G401.6 (cell line): ENCODE measurements at regions not wholly inside any gene's neighbourhood (a gene's known extent, or its start where the extent isn't known, plus 50 kb on each side); places are given as distances from the start of the nearest gene placed in this dataset.

Source experiments
- FAIRE-seq: peaks from 2 replicates; lab custom pipeline; 2012; peaks lifted over from hg19 to GRCh38; lab: Jason Lieb, UNC

DNA sequence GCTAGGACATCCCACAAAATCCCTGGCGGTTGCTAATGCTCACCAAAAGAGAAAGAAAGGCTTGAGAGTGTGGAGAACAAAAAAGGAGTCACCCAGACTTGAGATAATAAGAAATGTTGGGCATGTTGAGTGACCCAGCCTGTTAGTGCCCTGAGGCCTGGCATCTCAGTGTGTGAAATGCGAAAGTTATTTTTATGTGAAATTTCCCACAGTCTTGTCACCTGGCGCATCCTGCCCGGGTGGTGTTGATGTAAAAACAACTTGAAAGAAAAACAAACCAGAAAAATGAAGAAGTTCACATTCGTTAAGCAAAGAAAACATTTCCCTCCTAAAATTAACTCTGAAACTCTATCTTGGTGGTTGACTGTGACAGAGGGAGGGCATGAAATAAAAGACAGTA lies 495.2 kb downstream of the MID1IP1 start:
- no peak for FAIRE-seq

DNA sequence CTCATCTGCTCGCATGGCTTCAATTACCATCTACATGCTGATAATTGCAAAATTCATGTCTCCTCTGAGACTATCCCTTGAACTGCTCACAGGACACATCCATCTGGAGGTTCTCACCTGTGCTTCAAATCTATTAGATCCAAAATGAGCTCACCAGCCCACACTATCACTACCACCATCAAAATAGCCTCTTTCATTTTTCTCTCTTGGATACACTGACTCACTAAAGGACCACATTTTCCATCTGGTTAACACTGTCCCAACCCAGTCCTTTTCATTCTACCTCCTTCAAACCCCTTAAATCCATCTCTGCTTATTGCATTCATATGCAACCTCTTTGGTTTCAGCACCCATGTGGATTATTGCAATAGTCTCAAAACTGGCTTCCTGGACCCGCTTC lies 497.6 kb downstream of the MID1IP1 start:
- no peak for FAIRE-seq

DNA sequence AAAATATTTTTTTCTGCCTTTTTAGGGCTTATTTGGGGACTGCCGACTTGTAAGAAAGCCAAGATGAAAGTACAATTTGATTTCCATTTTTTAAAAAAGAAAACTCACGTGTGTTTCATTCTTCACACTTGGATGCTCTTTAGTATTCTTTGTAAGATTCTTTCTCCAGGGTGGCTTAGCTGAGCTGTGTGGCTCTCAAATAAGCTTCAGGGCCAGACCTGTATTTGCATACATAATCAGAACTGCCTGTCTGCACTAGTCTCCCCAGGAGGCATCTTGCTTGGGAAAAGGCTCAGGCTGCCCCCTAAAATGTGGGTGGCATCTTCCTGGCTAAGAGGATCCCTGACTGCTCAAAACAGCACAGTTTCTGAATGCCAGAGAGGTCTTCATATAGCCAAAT lies 498.4 kb downstream of the MID1IP1 start:
- no peak for FAIRE-seq

DNA sequence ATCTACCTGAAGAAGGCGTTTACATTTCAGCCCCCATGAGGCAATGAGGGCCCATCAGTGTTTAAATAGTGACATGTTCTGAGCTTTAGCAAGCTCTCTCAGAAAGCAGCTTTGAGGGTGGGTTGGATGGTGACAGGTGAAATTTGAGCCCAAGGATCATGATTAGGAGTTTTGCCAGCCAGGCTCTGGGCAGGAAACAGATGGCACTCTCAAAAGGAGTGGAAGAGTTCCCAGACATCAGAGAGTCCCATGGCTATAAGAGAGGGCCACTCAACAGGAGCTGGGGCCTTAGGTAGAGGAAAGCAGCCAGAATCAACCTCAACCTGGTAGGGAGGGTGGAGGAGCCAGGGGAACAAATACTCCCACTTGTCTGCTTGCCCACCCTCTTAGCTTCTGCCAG lies 499.8 kb downstream of the MID1IP1 start:
- no peak for FAIRE-seq

DNA sequence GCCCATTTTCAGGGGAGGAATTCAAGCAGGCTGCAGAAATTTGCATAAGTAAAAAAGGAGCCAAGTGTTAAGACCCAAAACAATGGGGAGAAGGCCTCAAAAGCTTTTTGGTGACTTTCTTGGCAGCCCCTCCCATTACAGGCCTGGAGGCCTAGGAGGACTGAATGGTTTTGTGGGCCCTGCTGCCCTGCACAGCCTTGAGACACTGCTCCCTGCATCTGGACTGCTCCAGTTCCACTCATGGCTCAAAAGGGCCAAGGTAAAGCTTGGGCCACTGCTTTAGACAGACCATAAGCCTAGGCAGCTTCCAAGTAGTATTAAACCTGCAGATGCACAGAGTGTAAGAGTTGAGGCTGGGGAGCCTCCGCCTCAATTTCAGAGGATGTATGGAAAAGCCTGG lies 501.6 kb downstream of the MID1IP1 start:
- no peak for FAIRE-seq

DNA sequence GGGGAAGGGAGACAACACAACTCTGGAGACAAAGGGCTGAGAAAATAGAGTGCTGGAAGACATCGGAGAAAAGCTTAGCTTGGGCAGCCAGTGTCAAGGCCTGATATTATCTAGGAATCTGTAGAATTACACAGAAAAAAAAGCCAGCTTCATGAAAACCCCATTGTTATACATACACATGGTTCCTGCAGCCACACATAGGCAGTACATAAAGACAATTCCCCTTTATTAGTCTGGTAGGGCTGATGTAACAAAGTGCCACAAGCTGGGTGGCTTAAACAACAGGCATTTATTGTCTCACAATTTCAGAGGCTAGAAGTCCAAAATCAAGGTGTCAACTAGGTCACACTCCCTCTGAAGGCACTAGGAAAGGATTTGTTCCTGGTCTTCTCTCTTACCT lies 503.5 kb downstream of the MID1IP1 start:
- FAIRE-seq: no peak

DNA sequence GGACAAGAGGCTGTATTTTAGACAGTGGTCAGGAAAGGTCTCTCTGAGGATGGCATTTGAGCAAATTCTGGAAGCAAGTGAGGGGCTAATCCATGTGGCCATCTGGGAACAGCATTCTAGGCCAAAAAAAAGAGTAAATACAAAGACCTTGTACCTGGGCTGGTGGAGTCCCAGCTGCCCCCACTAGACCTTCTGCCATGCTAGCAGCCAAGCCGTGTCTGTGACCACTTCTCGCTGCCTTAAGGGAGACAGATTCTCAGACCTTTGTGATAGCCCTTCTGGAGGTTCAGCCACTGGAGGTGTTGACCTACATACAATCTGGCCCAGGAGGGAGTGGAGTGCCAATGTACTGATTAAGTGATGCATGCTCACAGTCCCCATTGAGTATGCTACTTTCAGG lies 506.2 kb downstream of the MID1IP1 start:
- FAIRE-seq: no peak

DNA sequence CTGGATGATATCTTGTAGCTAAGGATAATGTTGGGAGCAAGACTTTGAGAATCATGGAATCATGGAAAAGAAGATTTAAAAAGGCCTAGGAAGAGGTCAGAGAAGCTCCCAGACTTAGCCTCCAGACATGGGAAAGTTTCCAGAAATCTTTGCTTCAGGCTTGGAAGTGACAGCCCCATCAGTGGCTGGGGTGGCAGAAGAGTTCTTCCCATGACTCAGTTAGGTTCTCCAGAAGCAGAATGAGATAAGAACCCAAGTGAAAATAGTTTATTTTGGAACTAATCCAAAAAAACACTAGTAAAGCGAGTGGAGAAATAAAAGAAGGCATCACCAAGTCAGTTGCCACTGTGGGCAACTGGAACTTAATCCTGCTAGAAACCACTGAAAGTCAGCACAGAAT lies 506.9 kb downstream of the MID1IP1 start:
- no peak for FAIRE-seq

DNA sequence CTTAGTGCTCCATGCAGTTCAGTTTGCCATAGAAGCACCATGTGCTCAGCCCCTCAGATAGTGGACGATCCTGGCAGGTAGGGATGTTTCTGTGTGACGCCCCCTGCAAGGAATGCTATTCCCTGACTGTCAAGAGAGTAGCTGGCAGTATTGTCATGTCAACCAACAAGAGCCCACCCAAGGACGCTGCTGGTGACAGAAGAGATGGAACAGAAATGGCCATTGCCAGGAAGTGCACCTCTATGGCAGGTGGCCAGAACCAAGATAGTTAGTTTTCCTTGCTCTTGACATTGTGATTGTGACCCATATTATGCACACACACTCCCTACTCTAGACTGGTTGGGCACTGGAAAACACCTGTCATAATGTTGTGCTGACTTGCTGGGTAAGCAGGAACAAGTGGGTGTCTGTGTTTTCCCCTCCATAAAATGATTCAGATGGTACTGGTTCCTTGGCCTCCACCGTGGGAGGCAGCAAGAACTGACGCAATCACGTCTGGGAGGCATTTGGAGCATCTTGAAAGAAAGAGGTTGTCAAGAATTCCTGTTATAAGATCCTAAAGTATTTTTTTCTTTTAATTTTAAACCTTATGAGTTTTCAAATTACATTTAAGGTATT lies 507.9 kb downstream of the MID1IP1 start:
- no peak for FAIRE-seq

DNA sequence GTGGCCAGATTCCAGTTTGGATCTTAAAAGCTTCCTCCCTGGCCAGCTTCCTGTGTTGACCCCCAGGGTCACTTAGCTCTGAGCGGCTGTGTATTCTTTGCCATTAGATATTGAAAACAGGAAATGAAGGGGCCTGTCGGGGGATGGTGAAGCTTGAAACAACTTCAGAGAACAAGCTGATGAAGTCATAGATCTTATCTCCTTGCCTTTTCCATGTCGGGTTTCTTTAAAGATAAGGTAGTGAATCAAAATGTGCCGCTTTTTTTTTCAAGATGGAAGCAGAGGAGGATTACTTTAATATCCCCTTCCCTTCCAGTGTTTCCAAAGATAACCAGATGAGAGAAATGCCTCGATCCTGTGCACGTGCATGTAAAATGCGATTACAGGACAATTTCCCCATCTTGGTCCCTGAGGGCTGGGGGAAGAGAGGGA lies 508.5 kb downstream of the MID1IP1 start:
- FAIRE-seq: no peak

DNA sequence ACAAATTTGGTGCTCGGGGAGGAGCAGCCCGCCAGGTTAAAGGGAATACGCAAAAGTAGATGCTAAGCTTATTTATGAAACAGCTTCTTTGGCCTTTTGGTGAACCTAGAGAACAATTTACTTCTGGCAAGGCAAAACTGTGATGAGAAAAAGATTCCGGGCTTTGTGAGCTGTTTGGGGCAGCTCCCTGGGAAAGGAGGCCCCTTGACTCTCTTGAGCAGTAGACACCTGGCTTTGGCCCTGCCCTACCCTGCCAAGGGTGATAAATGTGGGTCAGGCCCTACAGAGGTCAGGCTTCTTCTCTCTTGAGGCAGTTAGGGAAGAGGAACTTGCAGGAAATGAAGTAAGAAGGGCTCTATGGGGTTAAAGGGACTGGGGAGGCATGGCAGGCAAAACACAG lies 509.6 kb downstream of the MID1IP1 start:
- no peak for FAIRE-seq

DNA sequence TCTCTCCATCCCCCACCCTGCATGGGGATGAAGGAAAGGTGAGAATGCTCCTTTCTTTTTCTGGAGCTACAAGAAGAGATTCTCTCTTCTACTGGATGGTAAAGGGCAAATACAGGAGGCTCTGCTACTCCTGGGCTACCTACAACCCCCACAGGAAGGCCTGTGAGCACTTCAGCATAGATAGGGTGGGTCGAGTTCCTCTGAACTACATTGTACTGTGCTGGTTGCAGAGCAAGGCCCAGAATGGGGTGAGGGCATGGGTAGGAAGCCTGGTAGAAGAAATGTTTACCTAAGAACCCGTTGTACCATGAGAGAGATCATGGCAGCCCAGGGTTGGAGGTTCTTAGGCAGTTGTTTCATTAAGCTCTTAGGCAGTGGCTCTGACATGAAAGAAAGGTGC lies 510.4 kb downstream of the MID1IP1 start:
- no peak for FAIRE-seq

DNA sequence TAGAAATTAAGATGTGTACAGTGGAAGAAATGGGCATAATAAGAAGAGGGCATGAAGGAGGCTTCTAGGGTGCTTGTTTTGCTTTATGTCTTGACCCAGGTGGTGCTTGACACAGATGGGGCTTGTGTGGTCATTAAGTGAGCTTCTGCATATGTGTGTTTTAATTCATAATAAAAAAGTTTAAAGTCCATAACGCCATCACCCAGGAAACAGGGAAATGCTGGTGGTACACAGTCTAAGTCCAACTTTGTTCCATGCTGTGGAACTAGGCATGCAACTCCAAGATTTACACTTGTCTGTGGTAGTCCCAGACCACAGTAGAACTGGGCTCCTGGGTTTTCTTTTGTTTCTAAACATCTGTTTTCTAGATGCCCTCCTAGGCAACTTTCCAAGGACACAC lies 511.9 kb downstream of the MID1IP1 start:
- FAIRE-seq: no peak

DNA sequence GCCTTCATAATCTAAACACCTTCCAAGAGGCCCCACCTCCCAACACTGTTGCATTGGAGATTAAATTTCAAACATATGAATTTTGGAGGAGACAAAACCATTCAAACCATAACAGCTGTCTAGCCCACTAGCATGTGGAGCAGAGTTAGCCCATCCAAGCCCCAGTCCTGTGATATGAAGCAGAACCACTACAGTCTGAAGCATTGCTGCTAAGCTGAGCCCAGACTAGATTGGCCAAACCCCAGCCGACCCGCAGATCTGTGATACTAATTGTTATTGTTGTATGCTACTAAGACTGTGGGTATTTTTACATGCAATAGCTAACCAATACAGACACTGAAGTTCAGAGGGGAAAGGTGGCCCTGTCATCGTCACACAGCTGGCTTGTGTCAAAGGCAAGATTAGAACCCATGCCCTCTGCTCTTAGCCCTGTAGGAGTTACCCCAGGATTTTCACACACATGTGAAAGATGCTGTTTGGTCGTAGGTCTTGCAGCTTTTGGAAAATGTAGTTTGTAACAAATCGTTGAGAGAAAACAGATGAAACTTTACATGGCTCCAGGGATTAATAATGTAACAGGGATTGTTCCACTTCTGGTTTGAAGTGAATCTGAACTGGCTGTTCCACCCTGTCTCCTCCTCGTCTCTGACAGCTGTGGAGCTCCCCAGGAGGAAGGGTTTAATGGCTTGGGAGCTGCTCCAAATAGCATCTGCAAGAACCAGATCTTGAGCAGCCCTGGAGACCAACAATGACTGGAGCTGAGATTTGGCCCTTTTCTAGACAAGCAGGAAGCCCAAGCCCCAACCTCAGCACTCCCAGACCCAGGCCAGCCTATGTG lies 517.5 kb downstream of the MID1IP1 start:
- FAIRE-seq: no peak

DNA sequence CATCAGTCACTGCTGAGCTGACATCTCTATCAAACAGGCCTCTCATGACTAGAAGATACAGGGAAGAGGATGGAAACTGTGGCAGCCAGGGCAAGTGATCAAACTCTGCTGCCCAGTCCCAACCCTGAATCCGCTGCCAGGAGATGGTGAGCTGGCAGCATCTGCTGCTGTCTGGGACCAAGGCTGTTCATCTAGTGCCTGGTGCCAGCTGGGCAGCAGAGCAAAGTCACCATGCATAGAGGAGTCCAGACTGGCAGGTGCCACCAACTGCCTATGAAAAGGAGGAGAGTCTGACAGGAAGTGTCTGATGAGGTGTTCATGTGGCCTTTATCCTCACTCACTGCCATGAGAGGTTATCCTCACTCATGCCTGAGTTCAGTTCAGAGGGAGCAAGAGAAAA lies 518.9 kb downstream of the MID1IP1 start:
- FAIRE-seq: no peak

DNA sequence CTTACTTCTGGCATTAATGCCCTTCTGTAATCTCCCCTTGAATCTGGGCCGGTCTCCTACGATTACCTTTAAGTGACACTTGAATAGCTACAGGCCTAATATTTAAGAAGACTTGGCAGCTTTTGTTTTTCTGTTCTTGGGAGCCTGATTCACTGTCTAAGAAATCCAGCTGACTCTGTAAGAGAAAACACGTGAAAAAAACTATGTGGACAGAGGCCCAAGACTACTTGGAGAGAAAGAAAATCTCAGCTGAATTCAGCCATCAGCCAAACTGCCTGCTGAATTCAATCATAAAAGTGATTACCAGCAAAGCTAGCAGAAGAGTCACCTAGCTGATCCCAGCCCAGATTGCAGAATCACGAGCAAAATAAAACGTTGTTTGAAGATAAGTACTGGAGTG lies 521.2 kb downstream of the MID1IP1 start:
- FAIRE-seq: no peak

DNA sequence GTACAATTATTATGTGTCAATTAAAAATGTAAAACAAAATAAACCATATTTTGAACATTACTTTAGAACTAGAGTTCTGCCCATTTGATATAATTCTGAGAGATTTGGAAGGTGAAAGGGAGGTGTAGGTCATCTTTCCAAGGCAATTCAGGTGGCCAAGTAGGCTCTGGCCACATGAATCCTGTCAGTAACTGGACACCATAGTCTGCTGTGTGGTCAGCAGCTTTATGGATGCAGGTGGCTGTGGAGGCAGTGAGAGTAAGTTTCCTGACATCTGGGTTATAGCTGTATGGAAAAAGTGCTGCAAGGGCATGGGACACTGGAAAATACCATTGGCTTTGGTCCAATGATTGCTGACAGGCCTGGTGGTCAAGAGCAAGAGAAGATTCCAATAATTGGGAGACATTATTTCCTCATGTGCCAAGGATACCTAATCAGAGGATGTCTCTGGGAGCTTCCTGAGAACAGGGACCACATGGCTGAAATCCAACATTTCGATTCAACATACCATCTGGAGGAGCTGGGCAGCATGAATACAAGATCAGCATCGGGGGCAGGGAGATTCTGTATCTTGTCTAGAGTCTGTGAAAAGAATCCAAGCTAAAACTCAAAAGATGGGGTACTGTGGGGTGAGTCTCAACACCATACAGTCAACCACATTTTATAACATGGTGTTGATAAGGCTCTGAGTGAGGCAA lies 523.1 kb downstream of the MID1IP1 start:
- FAIRE-seq: no peak

DNA sequence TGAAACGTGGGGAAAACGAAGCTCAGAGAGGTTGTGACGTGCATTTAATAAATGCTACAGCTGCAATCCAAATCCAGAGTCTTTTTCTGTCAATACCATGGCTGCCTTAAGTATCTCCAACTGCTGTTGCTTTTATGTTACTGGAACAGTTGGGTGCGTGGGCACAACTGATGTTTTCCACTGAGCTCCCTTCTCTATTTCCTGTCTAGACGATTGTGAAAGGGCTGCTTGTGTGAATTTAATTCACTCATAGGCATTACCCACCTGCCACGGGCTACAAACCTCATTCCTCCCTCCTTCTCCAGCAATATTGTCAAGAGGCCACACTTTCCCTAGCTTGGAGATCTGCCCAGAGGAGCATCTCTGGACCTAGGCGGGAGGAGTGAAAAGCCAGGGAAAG lies 526.0 kb downstream of the MID1IP1 start:
- no peak for FAIRE-seq

DNA sequence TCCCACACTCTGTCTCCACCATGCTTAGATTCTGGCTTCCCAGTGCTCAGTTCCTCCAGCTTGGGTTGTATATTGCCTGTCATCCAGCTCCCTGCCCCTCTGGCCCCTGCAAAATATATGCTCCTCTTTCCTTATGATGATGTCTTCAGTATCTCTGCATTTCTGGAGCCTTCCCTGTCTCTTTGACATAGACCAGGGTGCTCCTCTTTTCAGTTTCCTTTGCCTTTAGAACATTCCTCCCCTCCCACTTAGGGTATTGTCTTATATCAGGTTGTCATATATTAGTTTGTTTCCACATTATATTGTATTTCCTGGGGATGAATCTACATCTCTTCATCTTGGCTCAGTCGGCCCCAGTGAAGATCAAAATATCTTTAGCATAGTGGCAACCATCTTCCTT lies 526.4 kb downstream of the MID1IP1 start:
- FAIRE-seq: no peak

DNA sequence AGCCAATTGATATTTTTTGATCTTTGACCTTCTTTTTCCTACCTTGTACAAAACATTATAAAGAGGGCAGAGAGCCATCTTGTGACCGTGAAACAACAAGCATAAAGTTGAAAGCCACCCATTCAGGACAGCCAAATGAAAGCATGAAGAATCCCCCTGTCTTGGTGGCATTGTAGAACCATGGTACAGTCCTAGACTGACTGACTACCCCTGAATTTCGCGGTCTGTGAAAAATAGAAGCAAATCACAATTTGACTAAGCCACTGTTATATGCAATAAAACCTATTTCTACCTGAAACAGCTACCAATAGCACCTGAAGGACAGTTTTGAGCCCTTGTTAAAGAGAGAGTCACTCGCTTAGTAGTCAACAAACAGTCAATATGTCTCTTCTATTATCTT lies 527.4 kb downstream of the MID1IP1 start:
- no peak for FAIRE-seq

DNA sequence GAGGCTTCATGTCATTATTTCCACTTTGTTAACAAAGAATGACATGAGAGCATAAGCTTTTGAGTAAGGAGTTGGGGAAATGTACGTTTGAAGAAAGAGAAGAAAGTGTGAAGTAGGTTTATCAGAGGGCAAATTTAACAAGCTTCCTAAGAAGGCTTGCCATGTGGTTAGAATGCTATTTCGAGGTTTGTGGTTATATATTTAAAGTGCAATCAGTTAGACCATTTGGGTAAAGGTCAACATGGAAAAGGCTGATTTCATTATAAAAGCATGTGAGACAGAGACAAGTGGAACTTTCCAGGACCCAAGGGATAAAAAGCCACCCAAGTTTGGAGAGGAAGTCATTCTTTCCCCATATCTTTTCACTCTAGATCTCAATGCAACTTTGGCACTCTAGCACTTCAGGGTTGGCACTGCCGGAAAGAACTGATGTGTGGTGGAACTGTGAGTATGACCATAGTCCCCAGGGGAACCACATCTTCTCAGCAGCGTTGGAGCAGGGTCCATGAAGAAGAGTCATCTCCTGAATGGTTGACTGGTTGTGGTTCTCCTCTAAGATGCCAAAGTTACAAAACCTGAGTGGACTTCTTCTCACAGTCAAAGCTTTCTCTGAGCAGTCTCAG lies 529.9 kb downstream of the MID1IP1 start:
- FAIRE-seq: no peak

DNA sequence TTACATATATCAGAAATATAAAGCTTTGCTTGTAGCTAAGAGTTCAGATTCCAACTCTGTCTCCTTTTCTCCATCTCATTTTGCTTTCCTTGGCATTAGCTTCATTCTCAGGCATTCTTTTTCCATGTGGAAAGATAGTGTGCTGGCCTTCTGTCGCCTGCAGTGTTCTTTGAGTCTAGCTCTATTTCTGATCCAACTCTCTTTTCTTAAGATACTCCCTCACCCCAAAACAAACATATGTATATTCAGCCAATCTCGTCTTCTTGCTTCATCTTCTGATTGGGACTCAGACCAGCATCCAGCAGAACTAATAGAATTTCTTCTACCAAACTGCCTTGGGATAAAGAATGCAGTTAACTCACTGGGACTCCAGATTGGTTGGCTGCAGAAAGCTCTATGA lies 532.2 kb downstream of the MID1IP1 start:
- FAIRE-seq: no peak
